HG03135 (cell line): ENCODE measurements at regions not wholly inside any gene's neighbourhood (a gene's known extent, or its start where the extent isn't known, plus 50 kb on each side); places are given as distances from the start of the nearest gene placed in this dataset.
"Not testable (repeated sequence)": the region's sequence is repeated elsewhere in the genome, so short reads cannot be mapped to it uniquely, and the experiment has no call there.

Experiments
- ATAC-seq: cut with Tn5 transposase; IDR thresholded peaks from one replicate; pipeline ENCODE4 v1.9.1; 2021; ENCODE audit warnings: mild to moderate bottlenecking, moderate library complexity; ENCODE audit not compliant: unreplicated experiment

DNA sequence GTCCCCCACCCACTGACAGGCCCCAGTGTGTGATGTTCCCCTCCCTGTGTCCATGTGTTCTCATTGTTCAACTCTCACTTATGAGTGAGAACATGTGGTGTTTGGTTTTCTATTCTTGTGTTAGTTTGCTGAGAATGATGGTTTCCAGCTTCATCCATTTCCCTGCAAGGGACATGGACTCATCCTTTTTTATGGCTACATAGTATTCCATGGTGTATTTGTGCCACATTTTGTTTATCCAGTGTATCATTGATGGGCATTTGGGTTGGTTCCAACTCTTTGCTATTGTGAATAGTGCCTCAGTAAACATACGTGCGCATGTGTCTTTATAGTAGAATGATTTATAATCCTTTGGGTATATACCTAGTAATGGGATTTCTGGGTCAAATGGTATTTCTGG lies 509.9 kb downstream of the UTRN start:
- not testable (repeated sequence) for ATAC-seq

DNA sequence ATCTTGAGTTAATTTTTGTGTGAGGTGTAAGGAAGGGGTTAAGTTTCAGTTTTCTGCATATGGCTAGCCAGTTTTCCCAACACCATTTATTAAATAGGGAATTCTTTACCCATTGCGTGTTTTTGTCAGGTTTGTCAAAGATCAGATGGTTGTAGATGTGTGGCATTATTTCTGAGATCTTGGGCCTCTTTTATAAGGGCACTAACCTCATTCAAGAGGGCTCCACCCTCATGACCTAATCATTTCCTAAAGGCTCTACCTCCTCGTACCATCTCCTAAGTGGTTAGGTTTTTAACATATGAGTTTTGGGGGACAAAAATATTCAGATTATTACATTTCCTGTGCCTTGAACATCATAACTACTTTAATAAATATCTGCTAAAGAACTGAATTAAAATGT lies 510.9 kb downstream of the UTRN start:
- no peak for ATAC-seq

DNA sequence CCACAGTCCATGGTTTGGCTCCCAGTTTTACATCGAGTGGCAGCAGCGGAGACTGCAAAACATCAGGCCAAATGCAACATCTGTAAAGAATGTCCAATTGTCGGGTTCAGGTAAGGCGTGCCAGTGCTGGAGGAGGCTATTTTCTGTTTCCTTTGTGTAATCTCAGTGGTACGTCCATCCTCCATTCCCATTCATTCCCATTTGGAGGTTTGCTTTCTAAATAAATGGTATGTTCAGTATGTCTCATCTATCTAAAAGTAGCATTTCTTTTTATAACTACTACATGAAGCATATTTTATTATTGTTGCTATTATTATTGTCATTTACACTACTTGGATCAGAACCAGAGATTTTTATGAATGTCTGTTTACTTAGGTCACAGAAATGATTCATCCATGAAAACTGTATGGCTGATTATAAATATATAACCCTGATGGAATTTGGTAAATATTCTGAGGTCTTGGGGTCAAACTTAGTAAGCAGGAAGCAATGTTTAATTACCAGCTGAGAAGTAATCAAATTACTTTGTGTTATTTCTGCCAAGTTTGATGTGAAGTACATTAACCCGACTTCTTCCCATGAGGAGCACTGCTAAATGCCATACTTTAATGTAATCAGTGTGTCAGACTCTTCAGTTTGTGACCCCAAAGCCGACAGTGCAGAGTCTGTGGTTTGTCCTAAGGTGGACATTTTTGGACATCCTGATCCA lies 512.9 kb downstream of the UTRN start:
- no peak for ATAC-seq

GRCh38 chr6:144804246-144804790 lies 519.2 kb downstream of the UTRN start:
- no peak for ATAC-seq

DNA sequence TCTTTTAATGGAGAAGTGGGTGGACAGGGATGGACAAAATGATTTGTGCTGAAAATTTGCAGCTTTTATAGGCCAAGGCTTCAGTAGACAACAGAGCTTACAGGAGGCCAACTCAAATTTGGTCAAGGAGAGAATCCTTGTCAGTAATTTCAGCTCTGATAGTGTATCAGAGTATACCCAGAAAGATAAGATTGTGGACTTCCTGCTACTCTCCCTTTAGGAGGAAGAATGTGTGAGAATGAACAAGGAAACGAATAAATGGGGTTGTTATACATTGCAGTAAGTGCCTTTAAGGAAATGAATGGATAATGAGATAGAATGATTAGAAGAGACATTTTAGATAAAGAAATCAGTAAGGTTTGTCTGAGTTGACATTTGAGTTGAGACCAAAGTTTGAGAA lies 519.9 kb downstream of the UTRN start:
- ATAC-seq = no peak

- ATAC-seq = no peak
Measured at GRCh38 chr6:144806222-144806621, 521.1 kb downstream of the UTRN start.

- ATAC-seq = no peak
Measured at GRCh38 chr6:144809120-144809519, 524.0 kb downstream of the UTRN start.

DNA sequence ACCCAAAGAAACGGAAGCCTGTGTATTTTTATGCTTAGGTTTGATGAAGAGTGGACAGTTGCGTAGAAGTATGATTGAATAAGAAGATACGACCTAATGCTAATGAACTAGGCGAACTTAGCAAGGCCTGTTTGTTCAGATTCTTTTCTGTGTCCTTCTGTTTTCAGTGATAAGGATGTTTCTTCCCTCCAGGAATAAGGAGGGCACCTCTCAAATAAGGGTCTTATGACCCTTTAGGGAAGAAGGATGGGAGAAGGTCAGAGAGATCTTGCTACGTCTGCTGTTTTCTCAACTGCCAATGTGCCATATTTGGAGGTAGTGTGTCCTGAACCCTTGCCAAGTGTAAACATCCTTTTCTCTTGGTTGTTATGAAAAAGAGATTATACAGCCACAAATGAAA lies 524.8 kb downstream of the UTRN start:
- no peak for ATAC-seq

DNA sequence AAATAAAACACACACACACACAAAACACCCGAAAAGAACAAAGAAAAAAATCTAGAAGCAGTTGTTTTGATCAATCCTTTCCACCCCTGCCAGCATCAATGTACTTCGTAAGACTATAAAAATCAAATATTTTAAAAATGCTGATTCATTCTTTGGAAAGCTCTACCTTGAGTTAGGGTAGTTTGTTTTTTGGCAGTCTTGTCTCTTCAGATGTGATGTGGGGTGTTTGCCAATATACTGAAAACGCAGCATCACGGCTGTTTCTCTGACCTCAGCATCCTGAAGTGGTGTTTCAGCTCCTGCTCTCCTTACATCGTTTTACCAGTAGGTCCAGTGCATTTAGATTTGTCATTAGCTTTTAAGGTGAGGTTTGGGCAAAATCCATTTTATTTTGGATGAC lies 526.0 kb downstream of the UTRN start:
- no peak for ATAC-seq

- no peak for ATAC-seq
Measured at GRCh38 chr6:144816936-144817335, 531.8 kb downstream of the UTRN start.

GRCh38 chr6:144820270-144820669 lies 535.1 kb downstream of the UTRN start:
- ATAC-seq = no peak

DNA sequence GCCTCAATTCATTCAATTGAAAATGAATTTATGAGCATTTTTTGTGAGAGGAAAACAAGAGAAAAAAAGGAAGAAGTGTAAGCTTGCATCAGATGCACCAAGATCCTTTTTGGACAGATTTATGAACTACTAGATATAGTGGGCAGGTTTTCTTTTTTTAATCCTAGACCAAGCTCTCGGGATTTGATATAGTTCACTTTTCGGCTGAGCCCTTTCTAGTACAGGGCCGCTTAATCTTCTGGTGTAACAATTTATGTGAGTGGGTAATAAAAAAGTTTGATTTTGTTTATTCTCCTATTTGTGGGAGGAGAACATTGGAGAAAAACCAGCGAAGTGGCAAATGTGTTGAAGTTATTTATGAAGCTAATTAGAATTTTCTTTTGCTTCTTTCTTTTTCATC lies 538.0 kb downstream of the UTRN start:
- ATAC-seq = no peak

- ATAC-seq = no peak
Measured at GRCh38 chr6:144824018-144824417, 538.9 kb downstream of the UTRN start.

DNA sequence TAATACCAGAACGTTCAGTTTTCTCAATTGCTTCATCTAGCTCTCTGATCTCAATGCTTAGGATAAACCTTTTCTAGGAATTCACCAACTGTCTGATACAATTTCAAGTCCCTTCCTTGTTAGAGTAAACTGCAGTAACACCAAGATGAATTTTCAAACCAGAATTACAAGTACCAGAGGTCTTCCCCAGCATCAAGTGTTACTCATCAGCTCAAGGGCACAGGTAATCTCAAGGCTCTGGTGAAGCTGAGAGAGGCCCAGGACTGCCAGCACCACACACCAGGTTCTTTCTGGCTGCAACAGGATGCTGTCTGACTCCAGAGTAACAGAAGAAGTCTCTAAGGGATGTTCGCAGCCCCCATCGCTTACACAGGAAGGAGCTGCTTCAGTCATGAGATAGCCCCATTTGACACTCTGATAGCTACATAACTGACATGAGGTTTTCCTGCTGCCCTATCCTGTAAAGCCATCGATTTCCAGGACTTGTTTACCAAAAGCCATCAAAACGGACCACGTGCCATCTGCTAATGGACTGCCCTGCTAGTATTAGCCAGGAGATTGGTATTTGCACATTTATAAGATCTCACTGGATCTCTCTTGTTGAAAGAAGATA lies 549.4 kb downstream of the UTRN start:
- no peak for ATAC-seq

- ATAC-seq = no peak
Measured at GRCh38 chr6:144835322-144835973, 550.3 kb downstream of the UTRN start.

DNA sequence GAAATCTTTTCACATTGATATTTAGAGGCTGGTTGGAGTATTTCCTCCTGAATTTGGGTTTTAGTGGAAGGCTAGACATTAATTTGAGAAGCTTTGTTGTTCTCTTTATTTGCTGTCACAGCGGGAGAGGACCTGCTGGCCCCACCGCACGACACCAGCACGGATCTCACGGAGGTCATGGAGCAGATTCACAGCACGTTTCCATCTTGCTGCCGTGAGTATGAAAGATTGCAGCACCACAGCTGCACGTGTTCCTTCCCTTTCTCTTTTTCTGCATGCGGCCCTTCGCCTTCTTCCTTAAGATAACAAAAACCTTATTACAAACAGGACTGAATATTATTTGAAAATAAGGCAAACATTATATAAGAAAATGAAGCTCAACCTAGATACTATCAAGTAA lies 555.5 kb downstream of the UTRN start:
- ATAC-seq = no peak

GRCh38 chr6:144843701-144844100 lies 558.6 kb downstream of the UTRN start:
- no peak for ATAC-seq

GRCh38 chr6:144844596-144844995 lies 559.5 kb downstream of the UTRN start:
- ATAC-seq = no peak

DNA sequence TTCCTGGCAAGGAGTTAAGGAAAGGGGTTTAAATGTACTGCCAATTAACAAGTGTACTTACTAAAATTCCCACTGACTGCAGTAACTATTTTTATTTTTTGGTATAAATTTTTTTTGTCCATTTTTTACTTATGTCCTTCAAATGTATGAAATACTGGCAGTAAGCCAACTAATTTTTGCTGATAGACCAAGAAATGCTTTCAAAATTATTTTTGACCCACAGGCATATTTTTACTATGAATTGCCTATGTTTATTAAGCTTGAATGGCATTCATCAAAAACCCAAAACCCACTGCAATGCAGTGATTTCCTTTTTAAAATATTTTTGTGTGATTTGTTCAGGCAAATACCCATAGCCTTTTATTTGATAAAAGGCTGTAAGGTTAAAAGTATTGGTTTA lies 560.1 kb downstream of the UTRN start:
- ATAC-seq = no peak

DNA sequence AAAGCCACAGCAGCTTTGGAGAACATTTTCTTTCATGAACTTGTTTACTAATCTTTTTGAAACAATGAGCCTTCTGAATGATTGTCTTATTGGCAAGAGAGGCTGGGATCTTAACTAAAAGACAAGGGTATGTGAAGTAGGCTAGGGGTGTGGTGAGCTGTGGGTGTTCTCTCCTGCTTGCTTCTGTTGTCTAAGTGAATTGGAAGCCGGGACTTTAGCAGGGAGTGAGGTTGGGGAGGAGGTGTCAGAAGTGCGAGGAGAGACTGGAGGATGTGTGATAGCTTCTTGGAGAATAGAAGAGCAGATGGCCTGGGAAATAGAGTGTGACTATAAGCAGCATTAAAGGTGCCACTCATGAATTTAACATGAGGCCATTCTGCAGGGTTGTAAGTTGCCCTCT lies 562.8 kb downstream of the UTRN start:
- ATAC-seq = no peak

GRCh38 chr6:144849920-144850319 lies 564.8 kb downstream of the UTRN start:
- no peak for ATAC-seq

DNA sequence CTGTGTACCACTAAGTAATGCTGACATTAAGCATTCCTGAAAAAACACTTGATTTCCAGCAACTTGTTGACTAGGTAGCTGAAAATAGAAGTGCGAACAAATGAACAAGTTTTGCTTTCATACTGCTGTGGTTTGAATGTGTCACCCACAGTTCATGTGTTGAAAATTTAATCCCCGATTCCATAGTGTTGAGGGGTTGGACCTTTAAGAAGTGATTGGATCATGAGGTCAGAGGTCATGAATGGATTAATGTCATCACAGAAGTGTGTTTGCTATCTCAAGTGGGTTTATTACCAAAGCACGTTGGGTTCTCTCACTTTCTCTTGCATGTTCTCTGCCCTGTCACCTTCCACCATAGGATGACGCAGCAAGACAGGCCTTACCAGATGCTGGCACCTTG lies 568.5 kb downstream of the UTRN start:
- ATAC-seq = no peak
